ENCODE measurements at regions not wholly inside any gene's neighbourhood (a gene's known extent, or its start where the extent isn't known, plus 50 kb on each side); places are given as distances from the start of the nearest gene placed in this dataset.

GRCh38 chr14:36028665-36029064 lies 147.9 kb downstream of the PTCSC3 start:
- DNase-seq (ENCODE audit: low read depth), result no peak

GRCh38 chr14:36028218-36028617 lies 148.3 kb downstream of the PTCSC3 start:
- no peak for DNase-seq (ENCODE audit: low read depth)

GRCh38 chr14:36027354-36027753 lies 149.2 kb downstream of the PTCSC3 start:
- no peak for DNase-seq (ENCODE audit: low read depth)

- no peak for DNase-seq (ENCODE audit: low read depth)
Observed at GRCh38 chr14:36022765-36023410, 153.6 kb downstream of the PTCSC3 start.

- DNase-seq (ENCODE audit: low read depth), result no peak
Observed at GRCh38 chr14:36021591-36022320, 154.8 kb downstream of the PTCSC3 start.

- no peak for DNase-seq (ENCODE audit: low read depth)
Observed at GRCh38 chr14:36021030-36021422, 155.5 kb downstream of the PTCSC3 start.

GRCh38 chr14:36020120-36021029 lies 156.1 kb downstream of the PTCSC3 start:
- DNase-seq (ENCODE audit: low read depth), result no peak

- DNase-seq (ENCODE audit: low read depth), result no peak
Observed at GRCh38 chr14:36019126-36019525, 157.4 kb downstream of the PTCSC3 start.

GRCh38 chr14:36014236-36014635 lies 162.3 kb downstream of the PTCSC3 start:
- DNase-seq (ENCODE audit: low read depth), result no peak

GRCh38 chr14:36013483-36013882 lies 163.0 kb downstream of the PTCSC3 start:
- no peak for DNase-seq (ENCODE audit: low read depth)

- DNase-seq (ENCODE audit: low read depth), result no peak
Observed at GRCh38 chr14:36012621-36013020, 163.9 kb downstream of the PTCSC3 start.

- no peak for DNase-seq (ENCODE audit: low read depth)
Observed at GRCh38 chr14:36009643-36010042, 166.9 kb downstream of the PTCSC3 start.

- DNase-seq (ENCODE audit: low read depth), result no peak
Observed at GRCh38 chr14:36006623-36007022, 169.9 kb downstream of the PTCSC3 start.

- DNase-seq (ENCODE audit: low read depth), result no peak
Observed at GRCh38 chr14:36005670-36006069, 170.9 kb downstream of the PTCSC3 start.

- no peak for DNase-seq (ENCODE audit: low read depth)
Observed at GRCh38 chr14:36001936-36002335, 174.6 kb downstream of the PTCSC3 start.

GRCh38 chr14:35999294-35999693 lies 173.2 kb downstream of the BRMS1L start:
- no peak for DNase-seq (ENCODE audit: low read depth)

GRCh38 chr14:35998303-35998702 lies 172.2 kb downstream of the BRMS1L start:
- no peak for DNase-seq (ENCODE audit: low read depth)

- DNase-seq (ENCODE audit: low read depth), result no peak
Observed at GRCh38 chr14:35993684-35993960, 167.5 kb downstream of the BRMS1L start.

- no peak for DNase-seq (ENCODE audit: low read depth)
Observed at GRCh38 chr14:35992816-35993683, 166.9 kb downstream of the BRMS1L start.

- DNase-seq (ENCODE audit: low read depth), result no peak
Observed at GRCh38 chr14:35991356-35991755, 165.2 kb downstream of the BRMS1L start.

GRCh38 chr14:35989736-35990135 lies 163.6 kb downstream of the BRMS1L start:
- no peak for DNase-seq (ENCODE audit: low read depth)

Measured in HS-5 (cell line).